Neural crest cell (in vitro differentiated cells): ENCODE measurements at regions not wholly inside any gene's neighbourhood (a gene's known extent, or its start where the extent isn't known, plus 50 kb on each side); places are given as distances from the start of the nearest gene placed in this dataset.

Experiments used
- DNase-seq: peaks from one replicate; pipeline ENCODE4 v3.0.0; 2021; ENCODE audit warnings: low read depth, mixed read lengths, low spot score
- H3K27ac Mint-ChIP-seq: one replicate; pipeline ENCODE4 v1.8.0; 2021; ENCODE audit warnings: mild to moderate bottlenecking, mixed read lengths; ENCODE audit not compliant: unreplicated experiment
- H3K27me3 Mint-ChIP-seq: 2 replicates; pipeline ENCODE4 v1.8.0; 2021; ENCODE audit warnings: low read depth, mild to moderate bottlenecking, mixed read lengths
- H3K36me3 Mint-ChIP-seq: 2 replicates; pipeline ENCODE4 v1.8.0; 2021; ENCODE audit warnings: low read depth, mild to moderate bottlenecking, mixed read lengths
- H3K4me1 Mint-ChIP-seq: 2 replicates; pipeline ENCODE4 v1.8.0; 2021; ENCODE audit warnings: mixed read lengths
- H3K4me3 Mint-ChIP-seq: one replicate; pipeline ENCODE4 v1.8.0; 2021; ENCODE audit warnings: mild to moderate bottlenecking, mixed read lengths
- H3K9me3 Mint-ChIP-seq: 2 replicates; pipeline ENCODE4 v1.8.0; 2021; ENCODE audit warnings: mixed read lengths
- TF ChIP-seq, protein P1 (sequence below): fragments of 200-600 bp; sonication (generic); conservative IDR thresholded peaks from 2 replicates; pipeline ENCODE4 v1.5.0; 2021; ENCODE audit warnings: antibody characterized with exemption, mild to moderate bottlenecking

- Mint-ChIP-seq H3K4me3 (no peak overlapping the region), H3K4me1 (no peaks in the 10 kb centered on the region), H3K27ac (no peak overlapping the region), H3K36me3 (no peaks in the 10 kb centered on the region), H3K9me3 (no peaks in the 10 kb centered on the region), H3K27me3 (no peaks in the 10 kb centered on the region)
- no peak for DNase-seq
- TF ChIP-seq, protein P1, sequence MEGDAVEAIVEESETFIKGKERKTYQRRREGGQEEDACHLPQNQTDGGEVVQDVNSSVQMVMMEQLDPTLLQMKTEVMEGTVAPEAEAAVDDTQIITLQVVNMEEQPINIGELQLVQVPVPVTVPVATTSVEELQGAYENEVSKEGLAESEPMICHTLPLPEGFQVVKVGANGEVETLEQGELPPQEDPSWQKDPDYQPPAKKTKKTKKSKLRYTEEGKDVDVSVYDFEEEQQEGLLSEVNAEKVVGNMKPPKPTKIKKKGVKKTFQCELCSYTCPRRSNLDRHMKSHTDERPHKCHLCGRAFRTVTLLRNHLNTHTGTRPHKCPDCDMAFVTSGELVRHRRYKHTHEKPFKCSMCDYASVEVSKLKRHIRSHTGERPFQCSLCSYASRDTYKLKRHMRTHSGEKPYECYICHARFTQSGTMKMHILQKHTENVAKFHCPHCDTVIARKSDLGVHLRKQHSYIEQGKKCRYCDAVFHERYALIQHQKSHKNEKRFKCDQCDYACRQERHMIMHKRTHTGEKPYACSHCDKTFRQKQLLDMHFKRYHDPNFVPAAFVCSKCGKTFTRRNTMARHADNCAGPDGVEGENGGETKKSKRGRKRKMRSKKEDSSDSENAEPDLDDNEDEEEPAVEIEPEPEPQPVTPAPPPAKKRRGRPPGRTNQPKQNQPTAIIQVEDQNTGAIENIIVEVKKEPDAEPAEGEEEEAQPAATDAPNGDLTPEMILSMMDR: no peak
Measured at GRCh38 chr4:34037280-34037679, 2207.0 kb downstream of the ARAP2 start.

DNA sequence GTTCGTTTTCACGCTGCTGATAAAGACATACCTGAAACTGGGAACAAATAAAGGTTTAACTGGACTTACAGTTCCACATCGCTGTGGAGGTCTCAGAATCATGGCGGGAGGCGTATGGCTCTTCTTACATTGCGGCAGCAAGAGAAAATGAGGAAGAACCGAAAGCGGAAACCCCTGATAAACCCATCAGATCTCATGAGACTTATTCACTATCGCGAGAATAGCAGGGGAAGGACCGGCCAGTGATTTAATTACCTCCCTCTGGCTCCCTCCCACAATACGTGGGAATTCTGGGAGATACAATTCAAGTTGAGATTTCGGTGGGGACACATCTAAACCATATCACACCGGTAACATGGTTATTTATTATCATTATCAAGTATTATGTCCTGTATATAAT lies 2204.5 kb downstream of the ARAP2 start:
- Mint-ChIP-seq H3K9me3 (no peaks in the 10 kb centered on the region), H3K36me3 (no peaks in the 10 kb centered on the region), H3K27ac (no peak overlapping the region), H3K27me3 (no peaks in the 10 kb centered on the region), H3K4me3 (no peak overlapping the region), H3K4me1 (no peaks in the 10 kb centered on the region)
- TF ChIP-seq, protein P1: no peak
- no peak for DNase-seq

DNA sequence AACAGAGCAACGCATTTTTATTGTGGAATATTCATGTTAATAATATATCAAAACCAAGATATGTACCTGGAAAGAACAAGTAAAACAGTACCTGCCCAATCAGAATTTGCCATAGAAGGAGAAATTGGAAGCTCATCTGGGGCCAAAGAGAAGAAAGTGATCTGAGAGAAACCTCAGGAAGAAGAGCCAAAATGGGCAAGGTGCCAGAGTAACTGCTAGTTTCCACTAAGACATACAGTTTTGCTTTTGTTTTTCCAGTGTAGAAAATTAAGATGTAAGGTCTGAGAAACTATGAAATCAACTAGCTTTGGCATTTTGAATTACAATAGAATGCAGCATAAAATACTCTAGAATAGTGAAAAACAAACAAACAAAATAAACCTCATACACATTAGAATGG lies 2201.2 kb downstream of the ARAP2 start:
- TF ChIP-seq, protein P1: no peak
- no peak for DNase-seq
- no peaks in the 10 kb centered on the region for H3K36me3 Mint-ChIP-seq
- no peaks in the 10 kb centered on the region for H3K27me3 Mint-ChIP-seq
- no peaks in the 10 kb centered on the region for H3K4me1 Mint-ChIP-seq
- H3K4me3 Mint-ChIP-seq: no peak overlapping the region
- no peaks in the 10 kb centered on the region for H3K9me3 Mint-ChIP-seq
- no peak overlapping the region for H3K27ac Mint-ChIP-seq

- TF ChIP-seq, protein P1: no peak
- Mint-ChIP-seq H3K4me1 (no peaks in the 10 kb centered on the region), H3K9me3 (no peaks in the 10 kb centered on the region), H3K4me3 (no peak overlapping the region), H3K27me3 (no peaks in the 10 kb centered on the region), H3K36me3 (no peaks in the 10 kb centered on the region), H3K27ac (no peak overlapping the region)
- DNase-seq: no peak
Measured at GRCh38 chr4:34046580-34046979, 2197.7 kb downstream of the ARAP2 start.

- Mint-ChIP-seq H3K27me3 (no peaks in the 10 kb centered on the region), H3K36me3 (no peaks in the 10 kb centered on the region), H3K4me3 (no peak overlapping the region), H3K4me1 (no peaks in the 10 kb centered on the region), H3K27ac (no peak overlapping the region), H3K9me3 (no peaks in the 10 kb centered on the region)
- TF ChIP-seq, protein P1: no peak
- DNase-seq: no peak
Measured at GRCh38 chr4:34047363-34047762, 2197.0 kb downstream of the ARAP2 start.

DNA sequence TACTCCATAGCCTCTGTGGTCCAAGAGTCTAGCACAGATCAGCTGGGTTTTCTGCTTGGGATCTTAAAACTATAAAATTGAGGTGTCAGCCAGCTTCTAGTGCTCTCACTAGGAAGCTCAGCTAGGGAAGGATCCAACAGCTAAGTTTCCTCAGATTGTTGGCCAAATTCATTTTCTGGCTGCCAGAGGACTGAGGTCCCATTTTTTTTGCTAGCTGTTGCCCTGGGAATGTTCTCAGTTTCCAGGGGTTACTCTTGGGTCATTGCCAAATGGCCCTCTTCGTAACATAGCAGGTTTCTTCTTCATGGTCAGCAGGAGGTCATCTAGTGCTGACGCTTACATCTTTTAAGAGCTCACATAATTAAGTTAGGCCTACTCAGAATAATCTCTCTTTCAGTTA lies 2178.2 kb downstream of the ARAP2 start:
- Mint-ChIP-seq H3K36me3 (no peaks in the 10 kb centered on the region), H3K27me3 (no peaks in the 10 kb centered on the region), H3K4me1 (no peaks in the 10 kb centered on the region), H3K4me3 (no peak overlapping the region), H3K27ac (no peak overlapping the region), H3K9me3 (peaks cover 2% of the 10 kb centered on the region)
- no peak for DNase-seq
- TF ChIP-seq, protein P1: no peak
